ENCODE measurements at regions not wholly inside any gene's neighbourhood (a gene's known extent, or its start where the extent isn't known, plus 50 kb on each side); places are given as distances from the start of the nearest gene placed in this dataset.

- Histone ChIP-seq H3K27ac (no peak overlapping the region), H3K4me3 (no peak overlapping the region), H3K4me1 (ENCODE audit: insufficient read depth) (no peaks in the 10 kb centered on the region), H2AFZ (peak overlapping the region; percentile 20; the same call in 1 of the 2 replicates), H3K79me2 (ENCODE audit: insufficient read depth) (no peaks in the 10 kb centered on the region), H3K9me3 (ENCODE audit: low read depth) (no peaks in the 10 kb centered on the region), H3F3A (ENCODE audit: insufficient read depth) (no peaks in the 10 kb centered on the region), H3K9me2 (ENCODE audit: insufficient read depth) (no peaks in the 10 kb centered on the region), H4K20me1 (ENCODE audit: insufficient read depth) (no peaks in the 10 kb centered on the region), H3K9ac (no peak overlapping the region), H3K27me3 (replicated peaks; ENCODE audit: insufficient read depth) (no peaks in the 10 kb centered on the region), H3K4me2 (ENCODE audit: unreplicated experiment) (no peak overlapping the region), H3K36me3 (ENCODE audit: low read depth) (no peaks in the 10 kb centered on the region)
- TF ChIP-seq EZH2phosphoT487 (IDR thresholded peaks at IDR 0.05; ENCODE audit: insufficient read depth, low read depth) (no peak), EZH2 (IDR thresholded peaks at IDR 0.05; ENCODE audit: insufficient read depth, poor library complexity, severe bottlenecking) (no peak)
- no peak for DNase-seq
- in situ Hi-C loops (cut with MboI): no loop called here
- 45 to 49% methylated on average over 3 of the region's 3 CpGs for WGBS, 2 experiments (ENCODE audit: low coverage in 1 of 2, low lambda C conversion rate in 2 of 2, missing lambda C conversion rate in 2 of 2)
Observed at GRCh38 chr4:127118681-127119080, 514.1 kb upstream of the INTU start.

- no peak for TF ChIP-seq EZH2phosphoT487 (IDR thresholded peaks at IDR 0.05; ENCODE audit: insufficient read depth, low read depth)
- TF ChIP-seq EZH2 (IDR thresholded peaks at IDR 0.05; ENCODE audit: insufficient read depth, poor library complexity, severe bottlenecking): no peak
- WGBS, 2 experiments (ENCODE audit: low coverage in 1 of 2, low lambda C conversion rate in 2 of 2, missing lambda C conversion rate in 2 of 2): 82 to 85% methylated on average over 11 of the region's 11 CpGs
- DNase-seq: no peak
- in situ Hi-C loops (cut with MboI): no loop called here
- Histone ChIP-seq H3K27me3 (replicated peaks; ENCODE audit: insufficient read depth) (no peaks in the 10 kb centered on the region), H3K9me3 (ENCODE audit: low read depth) (no peaks in the 10 kb centered on the region), H3F3A (ENCODE audit: insufficient read depth) (no peaks in the 10 kb centered on the region), H3K79me2 (ENCODE audit: insufficient read depth) (no peaks in the 10 kb centered on the region), H3K4me2 (ENCODE audit: unreplicated experiment) (no peak overlapping the region), H3K9me2 (ENCODE audit: insufficient read depth) (no peaks in the 10 kb centered on the region), H3K9ac (no peak overlapping the region), H3K4me1 (ENCODE audit: insufficient read depth) (no peaks in the 10 kb centered on the region), H3K4me3 (no peak overlapping the region), H4K20me1 (ENCODE audit: insufficient read depth) (no peaks in the 10 kb centered on the region), H2AFZ (no peak overlapping the region), H3K27ac (no peak overlapping the region), H3K36me3 (ENCODE audit: low read depth) (no peaks in the 10 kb centered on the region)
Observed at GRCh38 chr4:127120441-127121090, 512.2 kb upstream of the INTU start.

GRCh38 chr4:127124919-127125318 is 507.8 kb upstream of the INTU start:
- H4K20me1 ChIP-seq (ENCODE audit: insufficient read depth): no peaks in the 10 kb centered on the region
- no peaks in the 10 kb centered on the region for H3K9me3 ChIP-seq (ENCODE audit: low read depth)
- no peak overlapping the region for H3K9ac ChIP-seq
- in situ Hi-C loops (cut with MboI): no loop called here
- DNase-seq: peak; percentile 40
- H2AFZ ChIP-seq: no peak overlapping the region
- H3K4me2 ChIP-seq (ENCODE audit: unreplicated experiment): no peak overlapping the region
- H3F3A ChIP-seq (ENCODE audit: insufficient read depth): no peaks in the 10 kb centered on the region
- H3K4me1 ChIP-seq (ENCODE audit: insufficient read depth): no peaks in the 10 kb centered on the region
- TF ChIP-seq EZH2phosphoT487 (IDR thresholded peaks at IDR 0.05; ENCODE audit: insufficient read depth, low read depth) (no peak), EZH2 (IDR thresholded peaks at IDR 0.05; ENCODE audit: insufficient read depth, poor library complexity, severe bottlenecking) (no peak)
- no peak overlapping the region for H3K27ac ChIP-seq
- no peaks in the 10 kb centered on the region for H3K9me2 ChIP-seq (ENCODE audit: insufficient read depth)
- H3K27me3 ChIP-seq (replicated peaks; ENCODE audit: insufficient read depth): no peaks in the 10 kb centered on the region
- H3K36me3 ChIP-seq (ENCODE audit: low read depth): no peaks in the 10 kb centered on the region
- H3K4me3 ChIP-seq: no peak overlapping the region
- H3K79me2 ChIP-seq (ENCODE audit: insufficient read depth): no peaks in the 10 kb centered on the region
- 82 to 92% methylated on average over 2 of the region's 2 CpGs for WGBS, 2 experiments (ENCODE audit: low coverage in 1 of 2, low lambda C conversion rate in 2 of 2, missing lambda C conversion rate in 2 of 2)

- H3K4me2 ChIP-seq (ENCODE audit: unreplicated experiment): no peak overlapping the region
- H4K20me1 ChIP-seq (ENCODE audit: insufficient read depth): no peaks in the 10 kb centered on the region
- H3K27me3 ChIP-seq (replicated peaks; ENCODE audit: insufficient read depth): no peaks in the 10 kb centered on the region
- in situ Hi-C loops (cut with MboI): no loop called here
- no peak overlapping the region for H2AFZ ChIP-seq
- H3K9me2 ChIP-seq (ENCODE audit: insufficient read depth): no peaks in the 10 kb centered on the region
- TF ChIP-seq EZH2 (IDR thresholded peaks at IDR 0.05; ENCODE audit: insufficient read depth, poor library complexity, severe bottlenecking): no peak
- no peak for TF ChIP-seq EZH2phosphoT487 (IDR thresholded peaks at IDR 0.05; ENCODE audit: insufficient read depth, low read depth)
- no peak overlapping the region for H3K9ac ChIP-seq
- 95 to 100% methylated on average over 1 of the region's 1 CpG for WGBS, 2 experiments (ENCODE audit: low coverage in 1 of 2, low lambda C conversion rate in 2 of 2, missing lambda C conversion rate in 2 of 2)
- no peaks in the 10 kb centered on the region for H3K36me3 ChIP-seq (ENCODE audit: low read depth)
- no peaks in the 10 kb centered on the region for H3K9me3 ChIP-seq (ENCODE audit: low read depth)
- H3K27ac ChIP-seq: no peak overlapping the region
- no peaks in the 10 kb centered on the region for H3F3A ChIP-seq (ENCODE audit: insufficient read depth)
- H3K4me1 ChIP-seq (ENCODE audit: insufficient read depth): no peaks in the 10 kb centered on the region
- no peaks in the 10 kb centered on the region for H3K79me2 ChIP-seq (ENCODE audit: insufficient read depth)
- no peak overlapping the region for H3K4me3 ChIP-seq
- DNase-seq: no peak
Observed at GRCh38 chr4:127126718-127127117, 506.0 kb upstream of the INTU start.

Data from GM23248 (cell line).